ENCODE measurements at regions not wholly inside any gene's neighbourhood (a gene's known extent, or its start where the extent isn't known, plus 50 kb on each side); places are given as distances from the start of the nearest gene placed in this dataset.

DNA sequence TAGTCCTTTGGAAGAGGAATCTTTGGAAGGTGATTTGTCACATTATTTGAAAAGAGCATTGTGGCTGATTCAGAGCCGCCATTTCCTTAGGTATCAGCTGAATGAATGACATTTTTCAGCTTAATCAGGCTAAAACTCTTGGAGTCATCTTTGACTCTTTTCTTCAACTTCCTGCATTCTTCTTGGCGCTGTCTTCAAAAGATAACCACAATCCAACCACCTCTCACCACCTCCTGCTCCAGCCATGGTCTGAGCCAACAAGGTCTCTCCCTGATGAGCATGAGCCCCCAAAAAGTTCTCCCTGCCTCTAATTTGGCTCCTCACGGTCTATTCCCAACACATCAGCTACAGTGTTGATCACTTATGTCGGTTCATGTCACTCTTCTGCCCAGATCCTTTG is 297.6 kb upstream of the RUNX1 start:
- TF ChIP-seq POLR2A (IDR thresholded peaks at IDR 0.05) (no peak), CTCF (IDR thresholded peaks at IDR 0.05) (no peak)

All from heart left ventricle (tissue), 13 donors.